Activated CD4-positive, alpha-beta T cell treated with anti-CD3 and anti-CD28 coated beads for 48 hours (primary cell): ENCODE measurements at regions not wholly inside any gene's neighbourhood (a gene's known extent, or its start where the extent isn't known, plus 50 kb on each side); places are given as distances from the start of the nearest gene placed in this dataset.
"Not testable (repeated sequence)": the region's sequence is repeated elsewhere in the genome, so short reads cannot be mapped to it uniquely, and the experiment has no call there.

ENCODE experiments used
- DNase-seq: peaks from one replicate; pipeline ENCODE4 v3.0.0-alpha.2; 2020

- DNase-seq, result no peak
Measured at GRCh38 chr10:3287572-3288445, 115.2 kb upstream of the PITRM1 start.

GRCh38 chr10:3282674-3283017 lies 110.1 kb upstream of the PITRM1 start:
- DNase-seq, result no peak

GRCh38 chr10:3281941-3282673 lies 109.5 kb upstream of the PITRM1 start:
- no peak for DNase-seq

GRCh38 chr10:3278771-3279170 lies 106.2 kb upstream of the PITRM1 start:
- no peak for DNase-seq

GRCh38 chr10:3277566-3277965 lies 105.0 kb upstream of the PITRM1 start:
- DNase-seq, result no peak

GRCh38 chr10:3274414-3274813 lies 101.8 kb upstream of the PITRM1 start:
- DNase-seq, result no peak

GRCh38 chr10:3273966-3274365 lies 101.4 kb upstream of the PITRM1 start:
- no peak for DNase-seq

- DNase-seq, result no peak
Measured at GRCh38 chr10:3272300-3272699, 99.7 kb upstream of the PITRM1 start.

- DNase-seq, result no peak
Measured at GRCh38 chr10:3271354-3272115, 99.0 kb upstream of the PITRM1 start.

- DNase-seq, result no peak
Measured at GRCh38 chr10:3270577-3271316, 98.2 kb upstream of the PITRM1 start.

GRCh38 chr10:3268025-3268424 lies 95.4 kb upstream of the PITRM1 start:
- DNase-seq, result no peak

GRCh38 chr10:3265088-3265487 lies 92.5 kb upstream of the PITRM1 start:
- DNase-seq, result no peak

- DNase-seq, result no peak
Measured at GRCh38 chr10:3264161-3264761, 91.7 kb upstream of the PITRM1 start.

GRCh38 chr10:3263747-3264146 lies 91.2 kb upstream of the PITRM1 start:
- DNase-seq, result no peak

- DNase-seq, result no peak
Measured at GRCh38 chr10:3263082-3263481, 90.5 kb upstream of the PITRM1 start.

GRCh38 chr10:3261921-3262320 lies 89.3 kb upstream of the PITRM1 start:
- DNase-seq, result no peak

GRCh38 chr10:3260066-3260834 lies 87.7 kb upstream of the PITRM1 start:
- no peak for DNase-seq

- no peak for DNase-seq
Measured at GRCh38 chr10:3259499-3259898, 86.9 kb upstream of the PITRM1 start.

- no peak for DNase-seq
Measured at GRCh38 chr10:3258394-3258793, 85.8 kb upstream of the PITRM1 start.

- DNase-seq, result no peak
Measured at GRCh38 chr10:3255616-3256015, 83.0 kb upstream of the PITRM1 start.

GRCh38 chr10:3255075-3255474 lies 82.5 kb upstream of the PITRM1 start:
- no peak for DNase-seq

GRCh38 chr10:3253974-3254373 lies 81.4 kb upstream of the PITRM1 start:
- not testable (repeated sequence) for DNase-seq
